GM23248 (cell line): ENCODE measurements at regions not wholly inside any gene's neighbourhood (a gene's known extent, or its start where the extent isn't known, plus 50 kb on each side); places are given as distances from the start of the nearest gene placed in this dataset.

Source experiments
- EZH2 ChIP-seq: fragments of 200-600 bp; sonication (generic); IDR thresholded peaks from 2 replicates; pipeline ENCODE4 v1.6.1; 2018; ENCODE audit warnings: antibody characterized with exemption, mild to moderate bottlenecking; ENCODE audit not compliant: insufficient read depth, poor library complexity, severe bottlenecking
- EZH2phosphoT487 ChIP-seq: fragments of 200-600 bp; sonication (generic); IDR thresholded peaks from 2 replicates; pipeline ENCODE4 v1.6.1; 2018; ENCODE audit warnings: antibody characterized with exemption, moderate library complexity, mild to moderate bottlenecking, low read depth; ENCODE audit not compliant: insufficient read depth

GRCh38 chr6:54992789-54993188, 146.2 kb downstream of the FAM83B start:
- no peak for TF ChIP-seq EZH2
- TF ChIP-seq EZH2phosphoT487, result no peak
